OCI-LY1 (cell line): ENCODE measurements at regions not wholly inside any gene's neighbourhood (a gene's known extent, or its start where the extent isn't known, plus 50 kb on each side); places are given as distances from the start of the nearest gene placed in this dataset.

Source experiments
- EZH2 ChIP-seq: fragments of 200-600 bp; sonication (generic), shearing (Covaris generic); IDR thresholded peaks from 2 replicates; pipeline ENCODE4 v1.8.0; 2017; ENCODE audit warnings: borderline replicate concordance, mixed run types, mild to moderate bottlenecking, antibody characterized with exemption, low read length, moderate library complexity, mixed read lengths
- TF ChIP-seq, protein P1 (sequence below): fragments of 200-600 bp; sonication (generic), shearing (Covaris generic); IDR thresholded peaks from 2 replicates; pipeline ENCODE4 v1.5.1; 2017; ENCODE audit warnings: mild to moderate bottlenecking, antibody characterized with exemption, low read length, moderate library complexity, mixed read lengths

DNA sequence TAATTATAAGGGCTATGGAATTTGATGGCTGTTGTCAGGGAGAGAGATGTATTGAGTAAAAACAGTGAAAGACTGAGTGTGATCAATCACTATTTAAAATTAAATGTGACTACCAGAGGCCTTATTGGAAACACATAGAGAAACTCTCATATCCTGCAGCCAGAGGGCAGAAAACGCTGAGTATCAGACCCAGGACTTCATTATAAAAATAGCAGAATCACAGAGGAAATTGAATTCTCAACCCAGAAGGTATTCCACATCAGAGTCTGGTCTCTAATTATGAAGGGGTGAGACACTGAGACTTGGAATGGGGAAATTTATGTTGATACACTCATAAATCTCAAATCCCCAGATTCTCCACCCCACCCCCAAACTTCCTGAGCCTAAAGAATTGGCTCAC, 69.5 kb upstream of the IL6 start:
- TF ChIP-seq, protein P1, sequence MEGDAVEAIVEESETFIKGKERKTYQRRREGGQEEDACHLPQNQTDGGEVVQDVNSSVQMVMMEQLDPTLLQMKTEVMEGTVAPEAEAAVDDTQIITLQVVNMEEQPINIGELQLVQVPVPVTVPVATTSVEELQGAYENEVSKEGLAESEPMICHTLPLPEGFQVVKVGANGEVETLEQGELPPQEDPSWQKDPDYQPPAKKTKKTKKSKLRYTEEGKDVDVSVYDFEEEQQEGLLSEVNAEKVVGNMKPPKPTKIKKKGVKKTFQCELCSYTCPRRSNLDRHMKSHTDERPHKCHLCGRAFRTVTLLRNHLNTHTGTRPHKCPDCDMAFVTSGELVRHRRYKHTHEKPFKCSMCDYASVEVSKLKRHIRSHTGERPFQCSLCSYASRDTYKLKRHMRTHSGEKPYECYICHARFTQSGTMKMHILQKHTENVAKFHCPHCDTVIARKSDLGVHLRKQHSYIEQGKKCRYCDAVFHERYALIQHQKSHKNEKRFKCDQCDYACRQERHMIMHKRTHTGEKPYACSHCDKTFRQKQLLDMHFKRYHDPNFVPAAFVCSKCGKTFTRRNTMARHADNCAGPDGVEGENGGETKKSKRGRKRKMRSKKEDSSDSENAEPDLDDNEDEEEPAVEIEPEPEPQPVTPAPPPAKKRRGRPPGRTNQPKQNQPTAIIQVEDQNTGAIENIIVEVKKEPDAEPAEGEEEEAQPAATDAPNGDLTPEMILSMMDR = no peak
- no peak for TF ChIP-seq EZH2
